Peyer's patch (tissue), 4 donors: ENCODE measurements at regions not wholly inside any gene's neighbourhood (a gene's known extent, or its start where the extent isn't known, plus 50 kb on each side); places are given as distances from the start of the nearest gene placed in this dataset.

Experiments
- CTCF ChIP-seq, 6 experiments: fragments of 450-650 bp in 4 of 6; fragments of 200-600 bp in 2 of 6; sonication (generic) in 1 of 6; IDR thresholded peaks; one replicate each; pipeline ENCODE4 v1.5.1; 2017 to 2019; ENCODE audit warnings: antibody characterized with exemption in 6 of 6, mild to moderate bottlenecking in 3 of 6, moderate library complexity in 1 of 6
- POLR2A ChIP-seq, 2 donors: fragments of 450-650 bp; IDR thresholded peaks; one replicate each; pipeline ENCODE4 v1.5.1; 2017; ENCODE audit warnings: antibody characterized with exemption in 2 of 2, mild to moderate bottlenecking in 2 of 2, moderate library complexity in 2 of 2

DNA sequence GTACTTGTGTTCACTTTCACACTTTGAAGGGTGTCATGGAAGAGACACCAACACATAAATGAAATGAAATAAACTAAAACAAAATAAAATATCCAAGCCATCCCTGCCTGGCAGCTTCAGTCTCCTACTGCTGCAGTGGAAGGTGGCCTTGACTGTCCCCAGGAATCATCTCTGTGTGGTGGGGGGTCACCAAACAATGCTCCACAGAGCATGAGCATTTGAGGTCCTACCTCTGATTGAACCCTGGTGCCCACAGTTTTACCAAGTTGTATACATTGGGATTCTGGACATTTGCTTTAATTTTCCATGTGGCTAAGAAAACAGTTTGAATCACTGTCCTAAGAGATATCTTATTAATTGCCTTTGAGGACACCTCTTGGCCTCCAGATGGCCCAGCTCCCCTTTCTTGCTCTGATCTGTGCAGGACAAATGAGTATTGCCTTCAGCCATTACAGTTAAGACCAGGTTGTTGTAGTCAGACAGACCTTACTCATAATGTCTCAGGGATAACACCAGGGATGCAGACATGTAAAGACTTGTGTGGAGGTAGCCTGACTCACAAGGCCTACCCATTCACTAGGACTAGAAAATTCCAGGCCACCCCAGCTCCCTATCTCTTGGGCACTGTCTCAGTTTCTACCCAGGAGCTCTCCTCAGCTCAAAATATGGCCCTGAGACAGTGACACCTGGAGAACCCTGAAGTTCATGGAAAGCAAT is 195.0 kb downstream of the MYCN start:
- TF ChIP-seq CTCF (IDR thresholded peaks at IDR 0.05), result no peak
- no peak for TF ChIP-seq POLR2A (IDR thresholded peaks at IDR 0.05)
